Smooth muscle cell (in vitro differentiated cells): ENCODE measurements at regions not wholly inside any gene's neighbourhood (a gene's known extent, or its start where the extent isn't known, plus 50 kb on each side); places are given as distances from the start of the nearest gene placed in this dataset.

ENCODE experiments used
- DNase-seq: peaks from one replicate; lab custom pipeline; 2025; ENCODE audit not compliant: unreplicated experiment; lab: John Stamatoyannopoulos, UW
- H2AFZ ChIP-seq: fragments of 200-600 bp; sonication (generic); 2 replicates; pipeline ENCODE4 v1.6.0; 2016; ENCODE audit warnings: antibody characterized with exemption, low read depth, mild to moderate bottlenecking
- H3F3A ChIP-seq: fragments of 200-600 bp; sonication (generic); 2 replicates; pipeline ENCODE4 v1.6.0; 2017; ENCODE audit warnings: antibody characterized with exemption, low read depth
- H3K27ac ChIP-seq: fragments of 200-600 bp; sonication (generic); 2 replicates; pipeline ENCODE4 v1.5.1; 2016; ENCODE audit warnings: low read depth, mild to moderate bottlenecking
- H3K27me3 ChIP-seq: fragments of 200-600 bp; sonication (generic); 2 replicates; pipeline ENCODE4 v1.6.1; 2016; ENCODE audit warnings: low read depth, mild to moderate bottlenecking
- H3K36me3 ChIP-seq: fragments of 200-600 bp; sonication (generic); 2 replicates; pipeline ENCODE4 v1.5.1; 2016; ENCODE audit warnings: low read depth
- H3K4me1 ChIP-seq: fragments of 200-600 bp; sonication (generic); 2 replicates; pipeline ENCODE4 v1.5.1; 2016; ENCODE audit warnings: low read depth
- H3K4me2 ChIP-seq: fragments of 200-600 bp; sonication (generic); 2 replicates; pipeline ENCODE4 v1.6.0; 2016; ENCODE audit warnings: mild to moderate bottlenecking
- H3K4me3 ChIP-seq: fragments of 200-600 bp; sonication (generic); 2 replicates; pipeline ENCODE4 v1.5.1; 2016; ENCODE audit warnings: mild to moderate bottlenecking
- H3K79me2 ChIP-seq: fragments of 200-600 bp; sonication (generic); 2 replicates; pipeline ENCODE4 v1.6.0; 2016; ENCODE audit warnings: low read depth, mild to moderate bottlenecking
- H3K9ac ChIP-seq: fragments of 200-600 bp; sonication (generic); 2 replicates; pipeline ENCODE4 v1.6.0; 2016; ENCODE audit warnings: low read depth
- H3K9me3 ChIP-seq: fragments of 200-600 bp; sonication (generic); replicated peaks from 2 replicates; pipeline ENCODE4 v1.5.1; 2016; ENCODE audit warnings: low read depth
- H4K20me1 ChIP-seq: fragments of 200-600 bp; sonication (generic); 2 replicates; pipeline ENCODE4 v1.6.0; 2016; ENCODE audit warnings: low read depth
- WGBS: methylation state at CpG from one replicate; pipeline ENCODE4 v1.1.7; 2016; ENCODE audit warnings: low lambda C conversion rate; 5-methylcytosine and 5-hydroxymethylcytosine counted together
- TF ChIP-seq, protein P1 (sequence below): fragments of 200-600 bp; sonication (generic); IDR thresholded peaks from 2 replicates; pipeline ENCODE4 v1.5.1; 2017; ENCODE audit warnings: borderline replicate concordance, mild to moderate bottlenecking, antibody characterized with exemption; ENCODE audit not compliant: insufficient read depth, poor library complexity, severe bottlenecking

DNA sequence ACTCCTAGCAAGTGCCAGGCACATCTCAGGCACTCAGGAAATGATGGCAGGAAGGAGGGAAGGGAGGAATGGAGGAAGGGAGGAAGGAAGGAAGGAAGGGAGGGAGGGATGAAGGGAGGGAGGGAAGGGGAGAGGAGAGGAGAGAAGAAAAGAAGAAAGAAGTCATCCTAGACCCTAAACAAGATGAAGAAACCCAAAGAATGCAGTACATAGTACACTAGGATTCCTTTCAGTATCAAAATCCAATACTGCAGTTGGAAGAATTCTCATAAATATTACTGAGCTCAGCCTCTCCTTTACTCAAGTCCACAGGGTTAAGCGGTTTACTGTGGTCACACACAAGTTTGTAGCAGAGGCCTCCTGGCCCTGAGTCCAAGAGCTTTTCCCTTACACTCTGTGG lies 155.7 kb upstream of the ETAA1 start:
- no peak for DNase-seq
- H3K4me1 ChIP-seq = no peaks in the 10 kb centered on the region
- H3K9me3 ChIP-seq = no peaks in the 10 kb centered on the region
- no peak overlapping the region for H3K4me3 ChIP-seq
- H3K9ac ChIP-seq = no peak overlapping the region
- peaks cover 16% of the 10 kb centered on the region for H3K27me3 ChIP-seq
- no peak overlapping the region for H3K27ac ChIP-seq
- no peaks in the 10 kb centered on the region for H3K36me3 ChIP-seq
- 81% methylated on average over 1 of the region's 1 CpG for WGBS
- no peak overlapping the region for H3K4me2 ChIP-seq
- H3F3A ChIP-seq = no peaks in the 10 kb centered on the region
- no peaks in the 10 kb centered on the region for H3K79me2 ChIP-seq
- no peak overlapping the region for H2AFZ ChIP-seq
- TF ChIP-seq, protein P1, sequence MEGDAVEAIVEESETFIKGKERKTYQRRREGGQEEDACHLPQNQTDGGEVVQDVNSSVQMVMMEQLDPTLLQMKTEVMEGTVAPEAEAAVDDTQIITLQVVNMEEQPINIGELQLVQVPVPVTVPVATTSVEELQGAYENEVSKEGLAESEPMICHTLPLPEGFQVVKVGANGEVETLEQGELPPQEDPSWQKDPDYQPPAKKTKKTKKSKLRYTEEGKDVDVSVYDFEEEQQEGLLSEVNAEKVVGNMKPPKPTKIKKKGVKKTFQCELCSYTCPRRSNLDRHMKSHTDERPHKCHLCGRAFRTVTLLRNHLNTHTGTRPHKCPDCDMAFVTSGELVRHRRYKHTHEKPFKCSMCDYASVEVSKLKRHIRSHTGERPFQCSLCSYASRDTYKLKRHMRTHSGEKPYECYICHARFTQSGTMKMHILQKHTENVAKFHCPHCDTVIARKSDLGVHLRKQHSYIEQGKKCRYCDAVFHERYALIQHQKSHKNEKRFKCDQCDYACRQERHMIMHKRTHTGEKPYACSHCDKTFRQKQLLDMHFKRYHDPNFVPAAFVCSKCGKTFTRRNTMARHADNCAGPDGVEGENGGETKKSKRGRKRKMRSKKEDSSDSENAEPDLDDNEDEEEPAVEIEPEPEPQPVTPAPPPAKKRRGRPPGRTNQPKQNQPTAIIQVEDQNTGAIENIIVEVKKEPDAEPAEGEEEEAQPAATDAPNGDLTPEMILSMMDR = no peak
- H4K20me1 ChIP-seq = no peaks in the 10 kb centered on the region

DNA sequence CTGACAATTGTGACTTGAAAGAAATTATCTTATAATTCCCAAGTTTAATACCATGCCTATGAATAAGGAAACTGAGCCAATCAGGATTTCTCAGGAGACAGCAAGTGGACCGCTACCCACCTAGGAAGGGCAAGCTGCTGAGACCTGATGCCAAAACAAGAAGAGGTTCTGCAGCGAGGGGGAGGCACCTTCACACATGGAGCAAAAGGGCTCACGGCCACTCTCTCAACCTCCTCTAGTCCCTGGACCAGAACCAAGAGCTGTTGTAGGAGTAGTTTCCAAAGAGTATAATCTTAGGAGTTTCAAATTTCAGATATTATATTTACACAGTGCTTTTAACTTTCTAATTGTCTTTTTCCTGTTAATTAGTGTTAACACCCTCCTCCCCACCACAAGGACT lies 154.7 kb upstream of the ETAA1 start:
- no peaks in the 10 kb centered on the region for H3K9me3 ChIP-seq
- no peak for DNase-seq
- H4K20me1 ChIP-seq = no peaks in the 10 kb centered on the region
- H3K36me3 ChIP-seq = no peaks in the 10 kb centered on the region
- H3F3A ChIP-seq = no peaks in the 10 kb centered on the region
- no peaks in the 10 kb centered on the region for H3K79me2 ChIP-seq
- TF ChIP-seq, protein P1 = no peak
- no peak overlapping the region for H3K27ac ChIP-seq
- no peak overlapping the region for H3K4me3 ChIP-seq
- no peaks in the 10 kb centered on the region for H3K4me1 ChIP-seq
- 91% methylated on average over 3 of the region's 3 CpGs for WGBS
- no peak overlapping the region for H2AFZ ChIP-seq
- peaks cover 12% of the 10 kb centered on the region for H3K27me3 ChIP-seq
- no peak overlapping the region for H3K4me2 ChIP-seq
- no peak overlapping the region for H3K9ac ChIP-seq

- 96% methylated on average over 2 of the region's 2 CpGs for WGBS
- H3K4me1 ChIP-seq = no peaks in the 10 kb centered on the region
- TF ChIP-seq, protein P1 = no peak
- no peak overlapping the region for H3K27ac ChIP-seq
- H3K9me3 ChIP-seq = no peaks in the 10 kb centered on the region
- H3K27me3 ChIP-seq = no peaks in the 10 kb centered on the region
- H3K4me2 ChIP-seq = no peak overlapping the region
- DNase-seq = no peak
- no peaks in the 10 kb centered on the region for H3F3A ChIP-seq
- H4K20me1 ChIP-seq = no peaks in the 10 kb centered on the region
- no peak overlapping the region for H3K4me3 ChIP-seq
- H3K79me2 ChIP-seq = no peaks in the 10 kb centered on the region
- H2AFZ ChIP-seq = no peak overlapping the region
- no peak overlapping the region for H3K9ac ChIP-seq
- H3K36me3 ChIP-seq = no peaks in the 10 kb centered on the region
Observed at GRCh38 chr2:67243919-67244318, 153.2 kb upstream of the ETAA1 start.

DNA sequence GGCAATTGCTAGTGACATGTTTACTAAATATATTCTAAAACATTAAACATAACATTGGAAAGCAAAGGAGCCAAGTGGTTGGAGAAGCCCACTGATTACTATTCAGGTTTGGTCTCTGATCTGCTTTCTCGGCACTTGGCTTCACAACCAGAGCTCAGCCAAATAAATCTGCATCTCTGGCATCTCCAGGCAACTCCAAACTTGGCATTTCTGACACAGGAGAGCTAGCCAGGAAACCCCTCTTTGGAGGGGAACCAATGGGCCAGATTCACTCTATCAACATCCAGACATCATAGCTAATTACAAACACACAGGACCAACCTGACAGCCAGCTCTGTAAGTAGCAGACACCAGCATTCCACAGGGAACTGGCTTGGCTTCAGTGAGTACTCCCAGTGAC lies 150.3 kb upstream of the ETAA1 start:
- H3K4me1 ChIP-seq = no peaks in the 10 kb centered on the region
- H3K9me3 ChIP-seq = no peaks in the 10 kb centered on the region
- H3K4me3 ChIP-seq = no peak overlapping the region
- H3K27ac ChIP-seq = no peak overlapping the region
- H2AFZ ChIP-seq = no peak overlapping the region
- H3K9ac ChIP-seq = no peak overlapping the region
- H3K4me2 ChIP-seq = no peak overlapping the region
- H3K27me3 ChIP-seq = no peaks in the 10 kb centered on the region
- no peak for DNase-seq
- 95% methylated on average over 1 of the region's 1 CpG for WGBS
- H3F3A ChIP-seq = no peaks in the 10 kb centered on the region
- H4K20me1 ChIP-seq = no peaks in the 10 kb centered on the region
- TF ChIP-seq, protein P1 = no peak
- no peaks in the 10 kb centered on the region for H3K36me3 ChIP-seq
- H3K79me2 ChIP-seq = no peaks in the 10 kb centered on the region
